Osteocyte (in vitro differentiated cells): ENCODE measurements at regions not wholly inside any gene's neighbourhood (a gene's known extent, or its start where the extent isn't known, plus 50 kb on each side); places are given as distances from the start of the nearest gene placed in this dataset.

Experiments used
- DNase-seq: peaks from one replicate; pipeline ENCODE4 v3.0.0; 2021; ENCODE audit warnings: mixed read lengths; ENCODE audit not compliant: unreplicated experiment; ENCODE audit errors: extremely low spot score
- H3K27ac Mint-ChIP-seq: one replicate; pipeline ENCODE4 v1.8.0; 2021; ENCODE audit warnings: mild to moderate bottlenecking, mixed read lengths; ENCODE audit not compliant: unreplicated experiment
- H3K27me3 Mint-ChIP-seq: one replicate; pipeline ENCODE4 v1.8.0; 2021; ENCODE audit warnings: mixed read lengths; ENCODE audit not compliant: unreplicated experiment
- H3K36me3 Mint-ChIP-seq: one replicate; pipeline ENCODE4 v1.8.0; 2021; ENCODE audit warnings: mixed read lengths; ENCODE audit not compliant: unreplicated experiment
- H3K4me1 Mint-ChIP-seq: one replicate; pipeline ENCODE4 v1.8.0; 2021; ENCODE audit warnings: mixed read lengths; ENCODE audit not compliant: unreplicated experiment
- H3K4me3 Mint-ChIP-seq: one replicate; pipeline ENCODE4 v1.8.0; 2021; ENCODE audit warnings: mild to moderate bottlenecking, moderate library complexity, mixed read lengths; ENCODE audit not compliant: unreplicated experiment
- H3K9me3 Mint-ChIP-seq: one replicate; pipeline ENCODE4 v1.8.0; 2021; ENCODE audit warnings: mixed read lengths; ENCODE audit not compliant: unreplicated experiment
- CTCF ChIP-seq: fragments of 200-600 bp; sonication (generic); IDR thresholded peaks from 2 replicates; pipeline ENCODE4 v1.5.0; 2021; ENCODE audit warnings: antibody characterized with exemption, mild to moderate bottlenecking, moderate library complexity

GRCh38 chr14:89629383-89629782, 212.3 kb upstream of the FOXN3 start:
- no peak overlapping the region for H3K4me3 Mint-ChIP-seq
- no peak for TF ChIP-seq CTCF
- H3K4me1 Mint-ChIP-seq: peaks cover 22% of the 10 kb centered on the region
- no peaks in the 10 kb centered on the region for H3K9me3 Mint-ChIP-seq
- no peaks in the 10 kb centered on the region for H3K27me3 Mint-ChIP-seq
- H3K27ac Mint-ChIP-seq: no peak overlapping the region
- no peak for DNase-seq
- H3K36me3 Mint-ChIP-seq: no peaks in the 10 kb centered on the region

- no peak overlapping the region for H3K4me3 Mint-ChIP-seq
- no peaks in the 10 kb centered on the region for H3K9me3 Mint-ChIP-seq
- H3K27ac Mint-ChIP-seq: no peak overlapping the region
- no peaks in the 10 kb centered on the region for H3K36me3 Mint-ChIP-seq
- DNase-seq: no peak
- H3K27me3 Mint-ChIP-seq: no peaks in the 10 kb centered on the region
- H3K4me1 Mint-ChIP-seq: peaks cover 22% of the 10 kb centered on the region
- TF ChIP-seq CTCF: no peak
These were observed 211.5 kb upstream of the FOXN3 start for GRCh38 chr14:89628521-89628920.

- Mint-ChIP-seq H3K9me3 (no peaks in the 10 kb centered on the region), H3K27ac (no peak overlapping the region), H3K4me3 (no peak overlapping the region), H3K27me3 (no peaks in the 10 kb centered on the region), H3K36me3 (no peaks in the 10 kb centered on the region), H3K4me1 (peaks cover 18% of the 10 kb centered on the region)
- TF ChIP-seq CTCF: no peak
- DNase-seq: no peak
These were observed 209.3 kb upstream of the FOXN3 start for GRCh38 chr14:89626233-89626806.

GRCh38 chr14:89625731-89626232, 208.7 kb upstream of the FOXN3 start:
- Mint-ChIP-seq H3K4me3 (no peak overlapping the region), H3K36me3 (no peaks in the 10 kb centered on the region), H3K9me3 (no peaks in the 10 kb centered on the region), H3K27me3 (no peaks in the 10 kb centered on the region), H3K27ac (no peak overlapping the region), H3K4me1 (peaks cover 13% of the 10 kb centered on the region)
- DNase-seq: no peak
- TF ChIP-seq CTCF: no peak

GRCh38 chr14:89625244-89625713, 208.2 kb upstream of the FOXN3 start:
- H3K36me3 Mint-ChIP-seq: no peaks in the 10 kb centered on the region
- H3K4me1 Mint-ChIP-seq: peaks cover 11% of the 10 kb centered on the region
- no peak for DNase-seq
- no peak overlapping the region for H3K4me3 Mint-ChIP-seq
- H3K27me3 Mint-ChIP-seq: no peaks in the 10 kb centered on the region
- H3K27ac Mint-ChIP-seq: no peak overlapping the region
- H3K9me3 Mint-ChIP-seq: no peaks in the 10 kb centered on the region
- no peak for TF ChIP-seq CTCF
